ENCODE measurements at regions not wholly inside any gene's neighbourhood (a gene's known extent, or its start where the extent isn't known, plus 50 kb on each side); places are given as distances from the start of the nearest gene placed in this dataset.

GRCh38 chr15:69647142-69647513, 194.5 kb downstream of the RPLP1 start:
- TF ChIP-seq CTCF (IDR thresholded peaks at IDR 0.05): no peak
- no peak overlapping the region for H3K27ac ChIP-seq
- H3K4me2 ChIP-seq (ENCODE audit: low read length): no peak overlapping the region
- H3K9ac ChIP-seq: no peak overlapping the region
- H3K9me3 ChIP-seq (ENCODE audit: control insufficient read depth, low read length): no peaks in the 10 kb centered on the region
- no peaks in the 10 kb centered on the region for H3K4me1 ChIP-seq
- H2AFZ ChIP-seq: no peak overlapping the region
- no peaks in the 10 kb centered on the region for H3K36me3 ChIP-seq (ENCODE audit: control insufficient read depth, insufficient read depth, low read length)
- no peak overlapping the region for H3K4me3 ChIP-seq (ENCODE audit: low read depth, low read length)
- no peaks in the 10 kb centered on the region for H3K27me3 ChIP-seq (ENCODE audit: control insufficient read depth, insufficient read depth, low read length)
- no peaks in the 10 kb centered on the region for H3K79me2 ChIP-seq

DNA sequence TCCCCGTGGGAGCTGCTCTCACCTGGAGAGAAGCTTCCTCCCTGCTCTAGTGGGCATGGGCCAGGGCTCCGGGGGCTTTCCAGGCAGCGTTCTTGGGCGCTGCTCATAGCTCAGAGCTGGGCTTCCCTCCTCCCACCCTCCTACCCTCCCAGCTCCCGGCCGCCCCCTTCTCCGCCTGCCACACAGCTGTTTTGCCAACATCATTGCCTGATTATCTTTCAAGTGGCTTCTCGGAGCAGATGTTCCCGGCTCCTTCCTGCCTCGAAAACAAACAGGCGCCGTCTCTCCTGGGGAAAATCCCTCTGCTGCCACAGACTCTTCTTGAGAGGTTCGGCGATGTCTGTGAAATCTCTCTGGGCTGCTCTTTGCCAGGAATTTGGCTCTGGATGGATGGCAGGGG, 195.6 kb downstream of the RPLP1 start:
- TF ChIP-seq CTCF (IDR thresholded peaks at IDR 0.05): no peak
- Histone ChIP-seq H3K79me2 (no peaks in the 10 kb centered on the region), H3K36me3 (ENCODE audit: control insufficient read depth, insufficient read depth, low read length) (no peaks in the 10 kb centered on the region), H3K27me3 (ENCODE audit: control insufficient read depth, insufficient read depth, low read length) (no peaks in the 10 kb centered on the region), H3K4me1 (no peaks in the 10 kb centered on the region), H3K27ac (no peak overlapping the region), H2AFZ (no peak overlapping the region), H3K9ac (no peak overlapping the region), H3K9me3 (ENCODE audit: control insufficient read depth, low read length) (no peaks in the 10 kb centered on the region), H3K4me2 (ENCODE audit: low read length) (no peak overlapping the region), H3K4me3 (ENCODE audit: low read depth, low read length) (no peak overlapping the region)

DNA sequence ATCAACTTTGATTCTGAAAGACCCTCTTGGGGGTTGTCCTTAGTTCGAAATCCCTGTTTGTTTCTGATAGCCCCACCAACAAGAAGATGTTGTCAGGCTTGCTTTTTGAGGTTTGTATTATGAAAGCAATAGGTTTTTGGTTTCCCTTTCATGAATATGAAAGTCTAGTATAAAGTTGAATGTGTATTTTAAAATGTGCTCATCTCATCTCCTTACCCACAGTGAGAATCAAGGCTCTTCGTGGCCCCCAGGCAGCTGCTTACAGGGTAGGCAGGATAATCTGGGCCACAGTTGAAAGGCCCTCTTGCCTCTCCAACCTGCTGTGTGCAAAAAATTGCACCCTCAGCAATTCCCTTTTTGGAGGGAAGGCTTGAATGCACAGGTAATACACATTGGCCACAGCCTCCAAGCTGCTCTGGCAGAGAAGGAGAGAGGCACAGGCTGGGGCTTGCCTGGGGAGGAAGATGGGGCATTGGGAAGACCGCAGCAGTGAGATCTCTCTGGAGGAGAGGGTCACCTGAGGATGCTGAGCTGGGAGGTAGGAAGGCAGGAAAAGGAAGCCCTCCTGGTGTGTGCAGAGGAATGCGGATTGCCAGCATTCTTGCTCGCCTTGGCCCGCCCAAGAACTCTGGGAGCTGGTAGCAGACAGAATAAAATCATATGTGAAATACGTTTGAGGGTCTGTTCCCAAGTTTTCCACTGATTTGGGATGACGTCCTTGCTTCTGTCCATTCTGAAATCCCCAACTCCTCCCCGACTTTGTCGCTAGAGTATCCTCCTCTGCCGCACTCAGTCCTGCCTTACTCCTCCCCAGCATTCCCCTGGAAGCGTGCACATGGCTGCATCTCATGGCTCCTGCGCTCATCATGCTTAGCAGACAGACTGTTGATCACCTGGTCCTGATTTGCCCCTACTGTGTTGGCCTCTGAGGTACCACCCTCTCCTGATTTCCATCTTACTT, 196.4 kb downstream of the RPLP1 start:
- Histone ChIP-seq H3K4me1 (no peaks in the 10 kb centered on the region), H3K9me3 (ENCODE audit: control insufficient read depth, low read length) (no peaks in the 10 kb centered on the region), H3K4me3 (ENCODE audit: low read depth, low read length) (no peak overlapping the region), H3K9ac (no peak overlapping the region), H3K79me2 (no peaks in the 10 kb centered on the region), H3K36me3 (ENCODE audit: control insufficient read depth, insufficient read depth, low read length) (no peaks in the 10 kb centered on the region), H3K27ac (no peak overlapping the region), H3K27me3 (ENCODE audit: control insufficient read depth, insufficient read depth, low read length) (no peaks in the 10 kb centered on the region), H2AFZ (no peak overlapping the region), H3K4me2 (ENCODE audit: low read length) (no peak overlapping the region)
- TF ChIP-seq CTCF (IDR thresholded peaks at IDR 0.05): no peak

DNA sequence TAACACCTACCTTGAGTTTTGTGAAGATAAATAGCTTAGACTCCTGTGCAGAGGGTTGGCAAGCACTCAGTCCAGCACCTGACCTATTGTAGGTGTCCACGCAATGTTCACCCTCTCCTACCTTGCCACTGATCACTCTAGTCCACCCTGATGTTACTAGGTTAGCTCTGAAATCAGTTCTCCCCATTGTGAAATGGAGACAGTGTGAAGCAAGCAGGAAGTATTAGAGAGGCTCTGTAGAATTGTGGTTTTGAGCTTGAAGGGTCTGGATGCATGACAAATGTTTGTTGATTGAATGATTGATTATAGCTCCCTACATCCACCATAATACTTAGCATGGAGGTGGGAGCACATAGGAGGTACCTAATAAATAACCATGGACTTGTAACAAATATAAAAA, 199.7 kb downstream of the RPLP1 start:
- Histone ChIP-seq H3K9me3 (ENCODE audit: control insufficient read depth, low read length) (no peaks in the 10 kb centered on the region), H3K4me2 (ENCODE audit: low read length) (no peak overlapping the region), H3K27me3 (ENCODE audit: control insufficient read depth, insufficient read depth, low read length) (no peaks in the 10 kb centered on the region), H2AFZ (no peak overlapping the region), H3K4me3 (ENCODE audit: low read depth, low read length) (no peak overlapping the region), H3K79me2 (no peaks in the 10 kb centered on the region), H3K9ac (no peak overlapping the region), H3K36me3 (ENCODE audit: control insufficient read depth, insufficient read depth, low read length) (no peaks in the 10 kb centered on the region), H3K4me1 (no peaks in the 10 kb centered on the region), H3K27ac (no peak overlapping the region)
- no peak for TF ChIP-seq CTCF (IDR thresholded peaks at IDR 0.05)
